SHP77 (cell line): ENCODE measurements at regions not wholly inside any gene's neighbourhood (a gene's known extent, or its start where the extent isn't known, plus 50 kb on each side); places are given as distances from the start of the nearest gene placed in this dataset.
A peak's percentile ranks its signal among the peaks of the same experiment; 100 is the strongest.
"Not testable (repeated sequence)": the region's sequence is repeated elsewhere in the genome, so short reads cannot be mapped to it uniquely, and the experiment has no call there.

Source experiments
- DNase-seq, 2 experiments: peaks; one replicate each; lab custom pipeline; 2025; lab: John Stamatoyannopoulos, UW

DNA sequence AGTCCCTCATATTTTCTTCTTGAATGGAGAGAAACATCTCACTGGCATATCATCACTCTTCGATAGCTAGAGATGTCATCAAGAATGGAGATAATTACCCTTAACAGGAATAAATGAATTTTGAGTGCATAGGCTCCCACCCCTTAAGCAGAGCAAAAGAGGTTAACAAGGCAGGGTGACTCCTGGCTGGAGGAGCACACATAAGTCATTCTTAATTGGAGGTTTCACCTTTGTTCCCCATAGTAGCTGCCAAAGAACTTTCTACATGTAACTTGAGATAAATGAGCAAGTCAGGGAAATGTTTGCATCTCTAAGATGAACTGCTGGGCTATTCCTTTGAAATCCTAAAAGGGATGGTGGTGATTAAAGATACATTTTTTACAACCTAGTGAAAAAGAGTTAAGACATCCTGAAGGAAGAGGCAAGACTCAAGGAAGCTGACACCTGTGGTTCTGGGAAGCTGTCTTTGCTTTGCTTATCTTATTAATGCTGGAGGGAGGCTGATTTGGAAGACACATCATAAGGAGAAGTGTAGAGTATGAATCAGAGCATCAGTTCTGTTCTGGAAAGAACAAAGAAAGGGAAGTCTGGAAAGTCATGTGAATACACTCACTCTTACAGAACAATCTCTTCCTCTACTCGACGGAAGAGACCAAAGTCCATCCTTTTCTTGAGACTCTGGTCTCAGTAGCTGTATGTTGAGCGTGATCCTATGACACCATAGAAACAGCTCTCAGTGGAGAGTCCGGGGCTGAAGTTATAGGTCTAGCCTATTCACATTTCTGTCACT, 326.3 kb downstream of the OSTF1 start:
- no peak for DNase-seq

DNA sequence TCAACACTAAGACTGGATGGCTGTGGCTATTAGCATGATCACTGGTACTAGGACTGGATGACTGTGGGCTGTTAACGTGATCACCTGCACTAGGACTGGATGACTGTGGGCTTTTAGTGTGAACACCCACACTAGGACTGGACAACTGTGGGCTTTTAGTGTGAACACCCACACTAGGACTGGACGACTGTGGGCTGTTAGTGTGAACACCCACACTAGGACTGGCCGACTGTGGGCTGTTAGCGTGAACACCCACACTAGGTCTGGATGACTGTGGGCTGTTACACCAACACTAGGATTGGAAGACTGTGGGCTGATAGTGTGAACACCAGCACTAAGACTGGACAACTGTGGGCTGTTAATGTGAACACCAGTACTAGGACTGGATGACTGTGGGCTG, 329.2 kb downstream of the OSTF1 start:
- DNase-seq = no peak

DNA sequence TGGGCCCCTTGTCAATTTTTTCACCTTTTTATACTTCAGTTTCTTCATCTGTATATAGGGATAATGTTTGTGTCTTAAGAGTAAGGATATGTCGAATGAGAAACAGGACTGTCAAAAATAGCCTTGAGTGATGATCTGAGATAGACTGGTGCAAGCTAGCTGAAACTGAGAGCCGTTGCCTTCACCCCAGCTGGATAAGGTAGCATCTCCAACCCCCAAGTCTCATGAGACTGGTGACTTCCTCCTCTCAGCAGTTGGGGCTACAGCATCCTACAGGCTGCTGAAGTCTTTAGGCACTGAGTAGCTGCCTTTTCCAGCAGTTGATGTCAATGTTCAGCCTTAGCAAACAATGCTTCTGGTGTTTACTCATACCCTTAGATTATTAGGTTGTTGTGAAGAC, 330.2 kb downstream of the OSTF1 start:
- DNase-seq = no peak

DNA sequence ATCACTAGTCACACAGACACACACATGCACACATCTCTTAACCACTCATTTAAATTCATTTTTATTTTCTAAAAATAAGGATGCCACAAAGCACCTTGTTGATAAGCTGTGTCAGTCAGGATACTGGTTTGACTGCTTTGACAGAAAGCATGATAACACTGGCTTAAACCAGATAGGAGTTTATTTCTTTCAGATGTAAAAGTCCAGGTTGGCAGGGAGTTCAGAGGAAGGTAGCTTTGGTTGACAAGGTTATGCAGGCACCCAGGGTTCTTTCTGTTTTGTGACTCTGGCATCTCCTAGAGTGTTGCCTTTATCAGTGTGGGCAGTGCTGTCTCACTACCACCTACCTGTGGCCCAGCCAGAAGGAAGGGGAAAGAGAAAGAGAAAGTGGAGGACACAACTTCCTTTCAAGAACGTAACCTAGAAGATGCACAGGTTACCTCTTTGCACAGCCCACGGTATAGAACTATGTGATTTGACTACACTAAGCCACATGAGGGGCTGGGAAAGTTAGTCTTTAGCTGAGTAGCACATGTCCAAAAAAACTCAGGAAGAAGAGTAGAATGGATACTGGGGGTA, 334.7 kb downstream of the OSTF1 start:
- DNase-seq = no peak

DNA sequence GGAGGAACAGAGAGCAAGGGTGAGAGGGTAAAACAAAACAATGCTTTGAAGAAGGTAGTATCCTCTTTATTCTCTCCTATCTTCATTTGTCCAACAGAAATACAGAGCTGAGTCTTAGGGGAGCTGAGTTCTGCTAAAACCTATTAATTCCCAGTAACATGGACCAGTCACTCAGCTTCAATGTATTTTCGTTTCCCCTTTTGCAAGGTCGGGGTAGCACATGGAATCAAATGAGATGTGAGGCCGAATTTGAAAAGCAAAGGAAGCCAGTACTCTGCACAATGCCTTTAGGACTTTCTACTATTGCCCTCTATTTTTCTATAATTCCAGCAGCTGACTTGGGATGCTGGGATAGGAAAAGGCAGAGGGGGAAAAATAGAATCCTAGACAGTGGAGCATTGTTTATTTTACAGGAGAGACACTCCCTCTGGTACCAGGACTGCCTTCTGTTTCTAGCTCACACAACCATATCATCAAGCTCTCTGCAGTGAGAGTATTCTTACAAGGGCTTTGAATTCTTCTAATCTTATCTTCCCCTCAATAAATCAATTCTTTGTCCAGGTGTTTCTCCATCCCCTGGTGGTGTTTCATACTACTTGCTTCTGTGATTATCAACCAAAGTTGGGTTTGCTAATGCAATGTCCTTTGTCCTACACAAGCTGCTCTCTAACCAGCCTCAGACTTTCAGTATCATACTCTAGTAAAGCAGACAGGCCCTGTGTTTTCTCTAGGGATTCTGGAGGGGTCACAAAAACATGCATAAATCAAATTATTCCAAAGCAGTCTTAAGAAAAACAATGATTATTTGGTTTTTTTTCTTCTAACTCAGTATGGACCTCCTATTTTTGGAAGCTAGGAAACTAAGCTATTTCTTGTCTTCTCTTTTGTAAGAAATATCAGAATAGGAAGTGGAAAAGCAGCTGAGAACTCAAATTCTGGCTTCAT, 341.5 kb downstream of the OSTF1 start:
- no peak for DNase-seq

DNA sequence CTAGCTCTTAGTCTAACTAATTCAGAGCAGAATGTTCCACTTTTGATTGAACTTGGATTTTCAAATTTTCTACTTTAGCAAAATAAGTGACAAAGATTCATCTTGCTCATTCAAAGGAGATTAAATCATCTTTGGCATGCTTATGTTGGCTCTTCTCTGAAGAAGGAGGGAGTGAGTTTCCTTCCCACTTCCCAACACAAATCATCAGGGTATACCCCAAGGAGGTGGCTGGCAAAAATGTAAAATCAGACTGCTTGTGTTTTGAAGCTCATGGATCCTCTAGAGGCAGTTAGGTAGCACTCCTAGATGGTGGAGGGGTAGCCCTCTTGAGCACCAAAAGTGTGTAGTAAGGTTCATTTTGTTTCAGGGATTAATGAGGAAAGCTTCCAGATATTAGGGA, 343.1 kb downstream of the OSTF1 start:
- no peak for DNase-seq

DNA sequence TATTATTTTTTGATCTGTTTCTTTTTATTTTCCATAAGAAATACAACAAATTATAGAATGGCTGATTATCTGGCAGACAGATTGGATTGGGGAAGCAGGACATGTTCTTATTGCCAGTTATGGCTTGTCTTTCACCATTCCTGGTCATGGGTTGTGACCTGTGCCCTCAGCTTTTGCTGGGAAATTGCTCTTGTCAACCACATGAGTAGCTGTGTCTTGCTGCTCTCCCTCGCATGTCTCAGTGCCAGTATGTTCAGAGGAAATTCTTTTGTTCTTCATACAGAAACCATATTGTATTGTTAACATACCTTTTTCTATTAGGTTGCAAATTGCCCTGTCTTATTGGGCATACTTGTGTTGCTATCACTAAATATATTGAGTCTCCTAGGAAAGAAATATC, 344.1 kb downstream of the OSTF1 start:
- no peak for DNase-seq

DNA sequence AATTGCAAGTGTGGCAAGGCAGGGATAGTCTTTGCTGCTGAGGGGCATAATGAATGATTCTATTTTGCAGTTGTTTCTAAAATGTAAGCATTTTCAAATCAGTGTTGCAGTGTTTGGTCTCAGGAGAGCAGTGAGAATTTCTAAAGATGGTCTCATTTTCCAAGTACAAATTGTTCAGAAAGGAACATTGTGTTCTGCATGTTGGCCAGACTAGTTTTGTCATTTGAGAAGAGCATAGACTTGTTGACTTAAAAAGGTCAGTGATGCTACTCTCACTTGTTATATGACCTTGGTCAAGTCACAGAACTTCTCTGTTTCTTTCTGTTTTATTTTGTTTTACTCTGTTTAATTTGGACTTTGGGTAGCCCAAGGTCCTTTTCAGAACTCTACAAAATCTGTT, 344.6 kb downstream of the OSTF1 start:
- DNase-seq = no peak

DNA sequence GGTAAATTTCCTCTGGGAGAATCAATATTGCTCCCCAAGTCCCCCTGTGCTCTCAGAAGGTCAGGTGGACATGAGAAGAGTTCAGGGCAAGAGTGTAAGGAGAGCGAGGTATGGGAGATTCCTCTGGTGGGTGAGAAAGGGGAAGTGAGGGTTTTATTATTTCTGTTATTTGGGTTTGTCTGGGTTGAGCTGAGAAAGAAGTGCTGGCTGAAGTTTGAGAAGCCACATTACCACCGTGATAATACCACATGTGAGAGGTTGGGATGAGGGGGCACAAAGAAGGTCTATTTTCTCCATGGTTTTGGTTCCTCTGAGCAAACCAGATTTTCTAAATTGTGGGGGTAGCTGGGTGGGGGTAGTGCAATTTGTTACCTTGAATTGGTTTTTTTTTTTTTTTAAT, 350.4 kb downstream of the OSTF1 start:
- no peak for DNase-seq

DNA sequence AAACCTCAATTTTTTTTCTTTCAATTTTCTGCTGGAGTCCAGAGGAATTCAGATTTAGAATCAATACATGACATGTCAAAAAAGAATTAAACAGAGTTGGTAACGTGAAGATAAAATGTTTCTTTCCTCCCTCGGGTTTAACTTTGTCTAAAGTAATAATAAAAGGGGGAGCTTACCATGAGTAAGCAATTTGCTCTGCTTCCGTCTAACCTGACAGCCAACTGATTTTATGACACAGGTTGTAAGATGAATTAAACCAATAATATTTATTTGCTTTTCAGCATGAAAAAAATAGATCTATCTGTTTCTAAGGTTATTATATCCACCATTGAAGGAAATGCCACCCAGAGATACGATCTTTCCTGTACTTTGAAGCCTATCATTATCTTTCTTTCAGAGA, 352.6 kb downstream of the OSTF1 start:
- DNase-seq = no peak

DNA sequence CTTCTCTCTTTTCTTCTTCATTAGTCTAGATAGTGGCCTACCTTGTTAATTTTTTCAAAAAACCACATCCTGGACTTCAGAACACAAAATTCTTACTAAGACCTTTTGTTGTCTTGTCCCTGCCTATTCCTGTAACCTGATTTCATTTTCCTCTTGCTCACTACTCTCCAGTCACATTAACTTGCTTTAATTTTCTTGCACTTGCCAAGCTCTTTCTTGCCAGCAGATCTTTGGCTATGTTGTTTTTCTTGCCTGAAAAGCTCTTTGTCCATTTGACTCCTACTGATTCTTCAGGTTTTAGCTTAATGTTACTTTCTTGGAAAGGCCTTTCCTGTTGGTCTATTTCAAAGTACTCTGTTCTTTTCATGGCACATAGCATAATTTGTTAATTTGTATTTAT, 356.8 kb downstream of the OSTF1 start:
- DNase-seq = no peak

DNA sequence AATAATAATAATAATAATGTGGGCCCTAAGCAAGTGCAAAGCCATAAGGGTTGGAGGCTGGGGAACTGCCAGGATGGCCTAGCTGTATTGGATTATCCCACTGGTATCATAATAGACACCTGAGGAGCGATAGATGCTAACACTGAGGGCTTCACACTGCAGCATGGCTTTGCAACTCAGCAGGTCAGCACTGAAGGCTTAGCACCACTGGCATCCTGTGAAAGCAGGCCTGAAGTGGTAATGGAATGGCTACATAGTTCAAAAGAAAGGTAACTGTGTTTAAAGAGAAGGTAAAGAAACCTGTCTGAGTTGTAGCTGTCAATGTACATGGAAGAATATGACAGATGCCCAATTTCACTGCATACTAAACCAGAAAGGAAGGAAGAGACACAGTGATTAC, 359.0 kb downstream of the OSTF1 start:
- DNase-seq = no peak

DNA sequence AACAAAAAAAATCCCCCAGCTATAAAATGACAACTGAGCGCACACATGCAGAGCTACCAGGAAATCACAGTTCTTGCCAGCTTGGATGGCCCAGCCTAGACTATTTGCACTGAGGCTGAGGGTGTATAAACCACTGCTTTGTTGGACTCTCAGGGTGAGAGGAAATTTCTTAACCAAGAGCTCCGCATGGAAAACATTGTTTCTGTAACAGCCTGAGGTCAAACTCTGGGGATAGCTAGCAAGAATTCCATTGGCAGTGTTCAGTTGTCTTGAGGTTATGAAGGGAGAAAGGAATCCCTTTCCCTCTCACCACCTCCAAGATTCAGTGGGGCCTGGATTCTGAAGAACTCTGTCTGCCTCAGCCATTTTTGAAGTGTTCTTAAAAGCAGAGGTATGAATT, 360.0 kb downstream of the OSTF1 start:
- no peak for DNase-seq

DNA sequence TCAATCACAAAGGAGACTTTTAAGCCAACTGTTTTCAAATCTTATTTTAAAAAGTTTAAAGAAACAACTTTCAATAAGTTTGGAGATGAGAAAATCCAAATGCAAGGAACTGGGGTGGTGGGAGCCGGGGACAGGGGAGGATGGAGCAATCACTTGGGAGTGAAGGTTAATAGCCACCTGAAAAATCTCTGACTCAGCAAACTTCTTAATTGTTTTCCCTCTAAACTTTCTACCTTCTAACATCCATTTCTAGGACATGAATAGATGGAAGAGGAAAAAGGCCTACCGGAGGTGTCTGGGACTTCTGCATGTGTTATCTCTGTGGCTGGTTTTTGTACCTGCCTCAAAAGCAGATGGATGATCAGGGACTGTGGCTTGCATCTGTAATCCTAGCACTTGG, 360.6 kb downstream of the OSTF1 start:
- no peak for DNase-seq

DNA sequence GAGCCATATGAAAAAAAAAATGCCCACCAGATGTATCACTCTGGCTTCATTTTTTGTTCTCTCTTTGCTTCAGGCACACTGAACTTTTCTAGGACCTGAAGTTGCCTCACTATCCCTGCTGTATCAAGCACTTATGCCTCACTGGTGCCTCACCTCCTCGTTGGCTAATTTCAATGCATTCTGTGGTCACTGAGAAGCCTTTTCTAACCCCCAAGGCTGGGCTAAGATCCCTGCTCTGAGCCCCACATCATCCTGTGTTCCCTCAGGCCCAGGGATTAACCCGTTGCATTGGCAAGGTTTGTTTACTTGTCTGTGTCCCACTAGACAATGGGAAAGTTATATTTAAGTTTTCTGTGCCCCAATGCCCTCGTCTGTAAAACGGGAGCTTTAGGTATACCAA, 362.7 kb downstream of the OSTF1 start:
- DNase-seq = no peak

DNA sequence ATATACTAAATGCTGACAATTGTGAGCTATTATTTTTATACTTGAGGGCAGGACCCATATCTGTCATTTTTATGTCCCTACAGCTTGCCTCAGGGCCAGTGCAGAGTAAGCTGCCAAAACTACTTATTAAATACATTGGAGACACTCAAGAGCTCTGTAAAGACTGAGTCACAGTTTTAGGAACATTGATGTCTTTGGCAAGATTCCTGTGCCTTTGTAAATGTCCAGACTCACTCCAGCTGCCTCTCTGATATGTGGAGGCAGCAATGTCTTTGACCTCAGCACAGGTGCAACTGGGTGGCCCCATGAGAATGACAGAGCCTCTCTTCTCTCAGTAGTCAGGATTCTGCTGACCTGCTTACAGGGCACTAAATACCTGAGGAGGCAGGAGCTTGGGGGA, 363.2 kb downstream of the OSTF1 start:
- DNase-seq = no peak

DNA sequence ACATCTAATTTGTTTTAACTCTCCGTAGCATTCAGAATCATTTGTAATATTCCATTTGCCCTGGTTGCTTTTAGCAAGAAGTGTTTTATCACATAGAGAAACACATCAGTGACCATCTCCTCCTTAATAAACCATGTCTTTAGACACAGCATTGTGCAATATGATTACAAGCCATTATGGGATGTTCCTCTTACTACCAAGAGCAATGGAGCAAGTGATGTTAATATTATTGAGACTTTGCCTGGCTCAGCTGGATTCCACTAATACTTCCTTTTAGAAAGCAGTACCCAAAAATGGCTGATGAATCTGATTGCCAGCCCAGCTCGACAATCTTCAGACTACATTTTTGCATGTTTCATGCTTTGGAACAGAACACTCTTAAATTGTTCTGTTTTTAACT, 364.2 kb downstream of the OSTF1 start:
- DNase-seq = no peak

DNA sequence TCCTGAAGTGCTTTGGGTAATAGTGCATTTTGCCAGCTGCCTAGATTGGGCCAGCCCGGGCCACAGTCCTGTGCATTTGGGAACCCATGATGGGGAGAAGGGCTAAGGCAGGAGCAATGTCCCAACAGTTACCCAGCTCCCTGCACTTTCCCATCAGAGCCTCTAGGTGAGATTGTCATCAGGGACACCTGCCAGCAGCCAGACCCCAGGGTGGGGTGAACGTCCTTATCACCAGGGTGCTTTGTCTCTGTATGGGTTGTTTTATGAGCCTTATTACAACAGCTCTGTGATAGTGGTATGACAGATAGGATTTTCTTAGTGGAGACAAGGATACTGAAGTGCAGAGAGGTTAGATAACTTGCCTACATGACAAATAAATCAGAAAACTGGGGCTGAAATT, 365.7 kb downstream of the OSTF1 start:
- DNase-seq = no peak

DNA sequence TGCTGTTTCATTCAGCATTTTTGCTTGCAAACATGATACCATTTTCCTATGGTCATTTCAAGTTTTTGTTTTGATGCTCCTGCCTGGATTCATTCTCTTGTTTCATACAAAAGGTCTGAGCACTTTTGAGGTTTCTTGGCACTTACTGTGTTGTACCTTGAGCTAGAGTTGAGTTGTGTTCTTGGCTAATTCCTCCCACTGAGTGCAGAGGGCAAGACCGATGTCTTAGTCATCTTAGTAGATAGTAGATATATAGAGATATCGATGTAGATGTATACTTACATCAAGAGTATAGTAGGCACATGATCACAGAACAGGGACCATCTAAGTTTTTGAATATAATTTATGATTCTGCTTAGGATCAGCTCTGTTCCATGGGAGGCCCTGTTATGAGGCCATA, 366.6 kb downstream of the OSTF1 start:
- no peak for DNase-seq

DNA sequence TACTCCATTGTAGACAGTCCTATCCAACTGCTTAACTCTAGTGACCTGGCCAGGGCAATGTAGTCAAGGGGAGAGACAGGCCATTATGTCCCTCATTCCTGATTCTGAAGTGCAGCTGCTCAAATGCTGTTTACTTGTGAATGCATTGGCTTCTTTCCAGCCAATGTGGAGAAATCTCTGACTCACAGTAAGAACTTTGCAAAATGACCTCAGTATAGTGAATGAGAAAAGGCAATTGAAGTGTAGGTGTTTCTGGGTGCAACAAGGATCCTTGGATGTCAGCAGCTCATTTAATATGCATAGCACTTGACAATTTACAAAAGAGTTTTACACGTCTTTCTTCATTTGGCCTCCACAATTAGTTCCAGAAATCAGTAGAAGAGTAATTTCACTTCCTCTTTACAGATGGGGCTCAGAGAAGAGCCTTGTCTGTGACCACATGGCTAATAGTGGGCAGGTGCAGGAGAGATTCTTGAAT, 367.2 kb downstream of the OSTF1 start:
- DNase-seq = peak in 1 of 2 experiments; percentile 25

DNA sequence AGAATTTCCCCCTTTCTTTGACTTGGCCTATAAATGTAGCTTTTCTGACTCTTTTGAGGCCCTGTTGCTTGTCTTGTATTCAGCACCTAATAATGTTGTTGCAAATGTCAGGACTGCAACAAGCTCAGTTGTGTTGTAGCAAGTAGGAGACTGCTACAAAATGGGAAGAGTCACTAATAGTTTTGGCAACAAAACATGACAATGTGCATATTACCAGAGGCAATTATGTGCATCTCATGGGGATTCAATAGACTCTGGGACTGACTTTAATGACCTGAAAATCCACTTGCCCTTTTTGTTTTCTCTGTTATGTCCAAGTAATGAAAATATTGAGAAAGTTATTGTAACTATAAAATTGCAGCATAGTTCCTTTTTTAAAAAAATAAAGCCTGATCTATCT, 368.4 kb downstream of the OSTF1 start:
- DNase-seq = no peak

DNA sequence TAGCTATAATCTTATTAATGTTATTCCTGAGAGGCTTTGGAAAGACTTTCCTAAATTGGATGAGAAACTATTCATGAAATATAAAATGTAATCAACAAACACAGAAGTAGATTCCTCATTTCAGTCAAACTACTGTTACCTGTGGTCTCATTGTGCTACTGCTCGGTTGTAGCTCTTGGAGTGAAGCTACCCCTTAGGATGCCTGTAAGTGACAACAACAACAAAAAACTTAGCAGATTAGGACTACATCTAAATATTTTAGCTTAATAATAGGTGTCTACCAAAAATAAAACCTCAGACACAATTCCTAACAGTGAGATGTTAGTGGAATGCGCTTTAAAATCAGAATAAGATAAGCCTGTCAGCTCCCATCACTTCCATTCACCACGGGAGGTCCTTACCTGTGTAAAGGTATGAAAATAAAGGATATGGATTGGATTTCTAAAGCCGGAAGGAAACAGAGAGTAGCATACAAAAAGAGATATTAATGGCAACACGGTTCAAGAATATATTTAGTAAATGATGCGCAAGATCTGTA, 369.2 kb downstream of the OSTF1 start:
- no peak for DNase-seq

DNA sequence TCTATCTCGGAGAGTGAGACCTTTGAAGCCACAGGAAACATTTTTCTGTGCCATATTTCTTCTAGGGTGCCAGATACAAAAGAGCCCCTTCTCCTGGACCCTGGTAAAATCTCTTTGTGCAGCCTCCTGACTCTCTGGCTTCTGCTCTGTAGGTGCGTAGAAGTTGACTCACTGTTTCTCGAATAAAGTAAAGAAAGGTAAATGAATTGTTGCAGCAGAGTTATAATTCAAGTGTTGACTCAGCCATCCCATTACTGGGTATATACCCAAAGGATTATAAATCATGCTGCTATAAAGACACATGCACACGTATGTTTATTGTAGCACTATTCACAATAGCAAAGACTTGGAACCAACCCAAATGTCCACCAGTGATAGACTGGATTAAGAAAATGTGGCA, 371.0 kb downstream of the OSTF1 start:
- DNase-seq = not testable (repeated sequence)
